ENCODE measurements at regions not wholly inside any gene's neighbourhood (a gene's known extent, or its start where the extent isn't known, plus 50 kb on each side); places are given as distances from the start of the nearest gene placed in this dataset.

GRCh38 chr4:114038762-114039387 is 59.4 kb upstream of the ARSJ start:
- no peak for TF ChIP-seq CTCF (IDR thresholded peaks at IDR 0.05)
- no peak for TF ChIP-seq EZH2 (IDR thresholded peaks at IDR 0.05; ENCODE audit: borderline replicate concordance, insufficient read depth, low read depth, low read length, poor library complexity, severe bottlenecking)
